HEK293 (cell line): ENCODE measurements at regions not wholly inside any gene's neighbourhood (a gene's known extent, or its start where the extent isn't known, plus 50 kb on each side); places are given as distances from the start of the nearest gene placed in this dataset.

Source experiments
- CTCF ChIA-PET: fragments of 350-600 bp; formaldehyde crosslinking; extraction: SDS; loops from one replicate; lab custom pipeline; 2021; ENCODE audit warnings: antibody characterized with exemption; lab: Yijun Ruan, JAX
- POLR2A ChIA-PET: fragments of 300-600 bp; formaldehyde crosslinking; extraction: SDS; loops from one replicate; lab custom pipeline; 2020; ENCODE audit warnings: antibody characterized with exemption, inconsistent platforms; lab: Yijun Ruan, JAX
- H3K27ac ChIP-seq: fragments of 200-500 bp; sonication (Bioruptor generic); 2 replicates; pipeline ENCODE4 v1.5.1; 2014; ENCODE audit warnings: low read depth, low read length, control low read depth, inconsistent platforms; ENCODE audit errors: extremely low read depth
- H3K36me3 ChIP-seq, 2 experiments: fragments of 200-500 bp in 1 of 2; sonication (Bioruptor generic) in 1 of 2; 1 replicate in 1 of 2; 2 replicates in 1 of 2; pipeline ENCODE4 v1.5.1; 2014 to 2017; ENCODE audit warnings: inconsistent platforms in 2 of 2, low read length in 2 of 2; ENCODE audit not compliant: control insufficient read depth in 2 of 2, insufficient read depth in 1 of 2
- H3K4me1 ChIP-seq: fragments of 200-500 bp; sonication (Bioruptor generic); 2 replicates; pipeline ENCODE4 v1.5.1; 2014; ENCODE audit warnings: mild to moderate bottlenecking, low read length, inconsistent platforms; ENCODE audit not compliant: control insufficient read depth, insufficient read depth
- H3K4me3 ChIP-seq: 2 replicates; pipeline ENCODE4 v1.5.1; 2011; ENCODE audit warnings: low read depth, mild to moderate bottlenecking, control low read depth, low read length, moderate library complexity
- H3K9me3 ChIP-seq: fragments of 200-500 bp; sonication (Bioruptor generic); 2 replicates; pipeline ENCODE4 v1.5.1; 2014; ENCODE audit warnings: low read depth, low read length, inconsistent platforms; ENCODE audit not compliant: control insufficient read depth, insufficient read depth
- CTCF ChIP-seq: fragments of 450-650 bp; formaldehyde crosslinking; IDR thresholded peaks from 2 replicates; pipeline ENCODE4 v1.5.1; 2016; ENCODE audit warnings: missing biosample characterization, missing genetic modification characterization
- GFI1B ChIP-seq: fragments of 450-650 bp; formaldehyde crosslinking; IDR thresholded peaks from 2 replicates; pipeline ENCODE4 v1.5.1; 2016; ENCODE audit warnings: missing biosample characterization, missing genetic modification characterization
- MEIS1 ChIP-seq: sonication (generic); formaldehyde crosslinking; IDR thresholded peaks from 2 replicates; pipeline ENCODE4 v1.8.1; 2022; ENCODE audit warnings: missing genetic modification reagents, mild to moderate bottlenecking, borderline replicate concordance
- TSHZ1 ChIP-seq: fragments of 450-650 bp; formaldehyde crosslinking; IDR thresholded peaks from 2 replicates; pipeline ENCODE4 v1.5.1; 2016; ENCODE audit warnings: missing biosample characterization, missing genetic modification characterization, borderline replicate concordance
- ZFP41 ChIP-seq: fragments of 450-650 bp; formaldehyde crosslinking; IDR thresholded peaks from 2 replicates; pipeline ENCODE4 v1.5.1; 2016; ENCODE audit warnings: missing biosample characterization, missing genetic modification characterization, borderline replicate concordance
- ZNF148 ChIP-seq: fragments of 450-650 bp; formaldehyde crosslinking; IDR thresholded peaks from 2 replicates; pipeline ENCODE4 v1.5.0; 2017; ENCODE audit warnings: missing biosample characterization, missing genetic modification characterization, borderline replicate concordance
- ZNF274 ChIP-seq, 2 experiments: fragments of 200-500 bp in 1 of 2; fragments of 450-650 bp in 1 of 2; sonication (Bioruptor generic) in 1 of 2; formaldehyde crosslinking in 1 of 2; IDR thresholded peaks; 2 replicates each; pipeline versions ENCODE4 v1.5.1 to v1.6.1; 2014 to 2016; ENCODE audit warnings: borderline replicate concordance in 1 of 2, inconsistent platforms in 1 of 2, low read length in 1 of 2, missing biosample characterization in 1 of 2, missing genetic modification characterization in 1 of 2
- ZNF311 ChIP-seq: fragments of 450-650 bp; formaldehyde crosslinking; IDR thresholded peaks from 2 replicates; pipeline ENCODE4 v1.5.1; 2017; ENCODE audit warnings: missing biosample characterization, missing genetic modification characterization, borderline replicate concordance
- ZNF596 ChIP-seq: fragments of 450-650 bp; IDR thresholded peaks from 2 replicates; pipeline ENCODE4 v1.5.0; 2018; ENCODE audit warnings: missing biosample characterization, mild to moderate bottlenecking, missing genetic modification characterization, moderate library complexity
- ZNF747 ChIP-seq: fragments of 450-650 bp; formaldehyde crosslinking; IDR thresholded peaks from 2 replicates; pipeline ENCODE4 v1.5.1; 2016; ENCODE audit warnings: missing biosample characterization, missing genetic modification characterization
- ZSCAN18 ChIP-seq: fragments of 450-650 bp; formaldehyde crosslinking; IDR thresholded peaks from 2 replicates; pipeline ENCODE4 v1.5.1; 2016; ENCODE audit warnings: missing biosample characterization, missing genetic modification characterization

GRCh38 chr9:81391457-81391825 lies 297.9 kb downstream of the TLE1 start:
- POLR2A ChIA-PET = no interaction called here
- Histone ChIP-seq H3K9me3 (no peaks in the 10 kb centered on the region), H3K4me3 (no peak overlapping the region), H3K27ac (no peak overlapping the region), H3K36me3 (no peaks in the 10 kb centered on the region), H3K4me1 (peaks cover 10% of the 10 kb centered on the region)
- CTCF ChIA-PET = interaction anchor here (0.6 to 0.7 kb wide), 2 partner anchors 62 to 366 kb away, joined by 3 to 4 read pairs; no protein-coding TSS in a partner anchor
- TF ChIP-seq ZNF274 (IDR thresholded peaks at IDR 0.05; ENCODE audit: low read length) = no peak
- no peak for TF ChIP-seq ZNF274 (tag by site-specific recombination; IDR thresholded peaks at IDR 0.05; ENCODE audit: borderline replicate concordance)
- no peak for TF ChIP-seq ZNF747 (tag by site-specific recombination)
- no peak for TF ChIP-seq CTCF
- no peak for TF ChIP-seq MEIS1 (CRISPR knock-in tag)

- H3K36me3 ChIP-seq = no peaks in the 10 kb centered on the region
- ChIA-PET CTCF (interaction anchor here (0.6 to 0.7 kb wide), 2 partner anchors 63 to 366 kb away, joined by 3 to 4 read pairs; no protein-coding TSS in a partner anchor), POLR2A (no interaction called here)
- no peak overlapping the region for H3K27ac ChIP-seq
- no peak for TF ChIP-seq ZNF311 (tag by site-specific recombination)
- no peak for TF ChIP-seq ZNF596 (tag by site-specific recombination)
- no peak for TF ChIP-seq ZSCAN18 (tag by site-specific recombination)
- no peak for TF ChIP-seq TSHZ1 (tag by site-specific recombination)
- TF ChIP-seq ZNF148 (tag by site-specific recombination) = no peak
- no peak for TF ChIP-seq ZFP41
- no peak for TF ChIP-seq GFI1B (tag by site-specific recombination)
- no peaks in the 10 kb centered on the region for H3K9me3 ChIP-seq
- no peak overlapping the region for H3K4me3 ChIP-seq
- peaks cover 10% of the 10 kb centered on the region for H3K4me1 ChIP-seq
Observed at GRCh38 chr9:81390792-81391456, 298.4 kb downstream of the TLE1 start.
